Tongue (tissue), 1 donor: ENCODE measurements at regions not wholly inside any gene's neighbourhood (a gene's known extent, or its start where the extent isn't known, plus 50 kb on each side); places are given as distances from the start of the nearest gene placed in this dataset.

Experiments used
- DNase-seq: peaks from one replicate; pipeline ENCODE4 v3.0.0-alpha.2; 2015

- no peak for DNase-seq
These were observed 109.9 kb upstream of the TIAM2 start for GRCh38 chr6:154885214-154885613.

- no peak for DNase-seq
These were observed 109.1 kb upstream of the TIAM2 start for GRCh38 chr6:154886016-154886415.

- no peak for DNase-seq
These were observed 108.6 kb upstream of the TIAM2 start for GRCh38 chr6:154886471-154886870.

- no peak for DNase-seq
These were observed 108.1 kb upstream of the TIAM2 start for GRCh38 chr6:154887051-154887450.

- peak; percentile 19 for DNase-seq
These were observed 106.5 kb upstream of the TIAM2 start for GRCh38 chr6:154888421-154889295.

- DNase-seq, result no peak
These were observed 104.2 kb upstream of the TIAM2 start for GRCh38 chr6:154890874-154891273.

- DNase-seq, result no peak
These were observed 103.2 kb upstream of the TIAM2 start for GRCh38 chr6:154891901-154892300.

- DNase-seq, result no peak
These were observed 101.2 kb upstream of the TIAM2 start for GRCh38 chr6:154893917-154894316.

- DNase-seq, result no peak
These were observed 100.2 kb upstream of the TIAM2 start for GRCh38 chr6:154894902-154895301.

- no peak for DNase-seq
These were observed 99.3 kb upstream of the TIAM2 start for GRCh38 chr6:154895841-154896240.

GRCh38 chr6:154898821-154899220 is 96.3 kb upstream of the TIAM2 start:
- DNase-seq, result no peak

- no peak for DNase-seq
These were observed 95.2 kb upstream of the TIAM2 start for GRCh38 chr6:154899824-154900463.

- no peak for DNase-seq
These were observed 93.1 kb upstream of the TIAM2 start for GRCh38 chr6:154901876-154902552.

- no peak for DNase-seq
These were observed 87.8 kb upstream of the TIAM2 start for GRCh38 chr6:154907291-154907690.

GRCh38 chr6:154908723-154909122 is 86.4 kb upstream of the TIAM2 start:
- DNase-seq, result no peak

- DNase-seq, result no peak
These were observed 85.8 kb upstream of the TIAM2 start for GRCh38 chr6:154909311-154909710.

GRCh38 chr6:154909821-154910220 is 85.3 kb upstream of the TIAM2 start:
- DNase-seq, result peak; percentile 29

GRCh38 chr6:154914288-154914687 is 80.8 kb upstream of the TIAM2 start:
- no peak for DNase-seq

GRCh38 chr6:154916857-154917256 is 78.3 kb upstream of the TIAM2 start:
- DNase-seq, result no peak

- no peak for DNase-seq
These were observed 77.2 kb upstream of the TIAM2 start for GRCh38 chr6:154917941-154918340.

- no peak for DNase-seq
These were observed 75.3 kb upstream of the TIAM2 start for GRCh38 chr6:154919806-154920205.

GRCh38 chr6:154920495-154921200 is 74.5 kb upstream of the TIAM2 start:
- peak; percentile 33 for DNase-seq

- DNase-seq, result no peak
These were observed 73.6 kb upstream of the TIAM2 start for GRCh38 chr6:154921482-154921881.
